Smooth muscle cell (in vitro differentiated cells): ENCODE measurements at regions not wholly inside any gene's neighbourhood (a gene's known extent, or its start where the extent isn't known, plus 50 kb on each side); places are given as distances from the start of the nearest gene placed in this dataset.

Experiments used
- DNase-seq: peaks from one replicate; lab custom pipeline; 2025; ENCODE audit not compliant: unreplicated experiment; lab: John Stamatoyannopoulos, UW
- H2AFZ ChIP-seq: fragments of 200-600 bp; sonication (generic); 2 replicates; pipeline ENCODE4 v1.6.0; 2016; ENCODE audit warnings: antibody characterized with exemption, low read depth, mild to moderate bottlenecking
- H3F3A ChIP-seq: fragments of 200-600 bp; sonication (generic); 2 replicates; pipeline ENCODE4 v1.6.0; 2017; ENCODE audit warnings: antibody characterized with exemption, low read depth
- H3K27ac ChIP-seq: fragments of 200-600 bp; sonication (generic); 2 replicates; pipeline ENCODE4 v1.5.1; 2016; ENCODE audit warnings: low read depth, mild to moderate bottlenecking
- H3K27me3 ChIP-seq: fragments of 200-600 bp; sonication (generic); 2 replicates; pipeline ENCODE4 v1.6.1; 2016; ENCODE audit warnings: low read depth, mild to moderate bottlenecking
- H3K36me3 ChIP-seq: fragments of 200-600 bp; sonication (generic); 2 replicates; pipeline ENCODE4 v1.5.1; 2016; ENCODE audit warnings: low read depth
- H3K4me1 ChIP-seq: fragments of 200-600 bp; sonication (generic); 2 replicates; pipeline ENCODE4 v1.5.1; 2016; ENCODE audit warnings: low read depth
- H3K4me2 ChIP-seq: fragments of 200-600 bp; sonication (generic); 2 replicates; pipeline ENCODE4 v1.6.0; 2016; ENCODE audit warnings: mild to moderate bottlenecking
- H3K4me3 ChIP-seq: fragments of 200-600 bp; sonication (generic); 2 replicates; pipeline ENCODE4 v1.5.1; 2016; ENCODE audit warnings: mild to moderate bottlenecking
- H3K79me2 ChIP-seq: fragments of 200-600 bp; sonication (generic); 2 replicates; pipeline ENCODE4 v1.6.0; 2016; ENCODE audit warnings: low read depth, mild to moderate bottlenecking
- H3K9ac ChIP-seq: fragments of 200-600 bp; sonication (generic); 2 replicates; pipeline ENCODE4 v1.6.0; 2016; ENCODE audit warnings: low read depth
- H3K9me3 ChIP-seq: fragments of 200-600 bp; sonication (generic); replicated peaks from 2 replicates; pipeline ENCODE4 v1.5.1; 2016; ENCODE audit warnings: low read depth
- H4K20me1 ChIP-seq: fragments of 200-600 bp; sonication (generic); 2 replicates; pipeline ENCODE4 v1.6.0; 2016; ENCODE audit warnings: low read depth
- WGBS: methylation state at CpG from one replicate; pipeline ENCODE4 v1.1.7; 2016; ENCODE audit warnings: low lambda C conversion rate; 5-methylcytosine and 5-hydroxymethylcytosine counted together
- TF ChIP-seq, protein P1 (sequence below): fragments of 200-600 bp; sonication (generic); IDR thresholded peaks from 2 replicates; pipeline ENCODE4 v1.5.1; 2017; ENCODE audit warnings: borderline replicate concordance, mild to moderate bottlenecking, antibody characterized with exemption; ENCODE audit not compliant: insufficient read depth, poor library complexity, severe bottlenecking

- Histone ChIP-seq H4K20me1 (no peaks in the 10 kb centered on the region), H2AFZ (no peak overlapping the region), H3K79me2 (no peaks in the 10 kb centered on the region), H3K4me3 (no peak overlapping the region), H3K27me3 (no peaks in the 10 kb centered on the region), H3K36me3 (no peaks in the 10 kb centered on the region), H3K9me3 (peaks cover 6% of the 10 kb centered on the region), H3K27ac (no peak overlapping the region), H3K9ac (no peak overlapping the region), H3K4me2 (no peak overlapping the region), H3K4me1 (no peaks in the 10 kb centered on the region), H3F3A (no peaks in the 10 kb centered on the region)
- no peak for DNase-seq
- TF ChIP-seq, protein P1, sequence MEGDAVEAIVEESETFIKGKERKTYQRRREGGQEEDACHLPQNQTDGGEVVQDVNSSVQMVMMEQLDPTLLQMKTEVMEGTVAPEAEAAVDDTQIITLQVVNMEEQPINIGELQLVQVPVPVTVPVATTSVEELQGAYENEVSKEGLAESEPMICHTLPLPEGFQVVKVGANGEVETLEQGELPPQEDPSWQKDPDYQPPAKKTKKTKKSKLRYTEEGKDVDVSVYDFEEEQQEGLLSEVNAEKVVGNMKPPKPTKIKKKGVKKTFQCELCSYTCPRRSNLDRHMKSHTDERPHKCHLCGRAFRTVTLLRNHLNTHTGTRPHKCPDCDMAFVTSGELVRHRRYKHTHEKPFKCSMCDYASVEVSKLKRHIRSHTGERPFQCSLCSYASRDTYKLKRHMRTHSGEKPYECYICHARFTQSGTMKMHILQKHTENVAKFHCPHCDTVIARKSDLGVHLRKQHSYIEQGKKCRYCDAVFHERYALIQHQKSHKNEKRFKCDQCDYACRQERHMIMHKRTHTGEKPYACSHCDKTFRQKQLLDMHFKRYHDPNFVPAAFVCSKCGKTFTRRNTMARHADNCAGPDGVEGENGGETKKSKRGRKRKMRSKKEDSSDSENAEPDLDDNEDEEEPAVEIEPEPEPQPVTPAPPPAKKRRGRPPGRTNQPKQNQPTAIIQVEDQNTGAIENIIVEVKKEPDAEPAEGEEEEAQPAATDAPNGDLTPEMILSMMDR = no peak
- 91% methylated on average over 3 of the region's 3 CpGs for WGBS
Observed at GRCh38 chr12:84562331-84562730, 350.3 kb downstream of the SLC6A15 start.

DNA sequence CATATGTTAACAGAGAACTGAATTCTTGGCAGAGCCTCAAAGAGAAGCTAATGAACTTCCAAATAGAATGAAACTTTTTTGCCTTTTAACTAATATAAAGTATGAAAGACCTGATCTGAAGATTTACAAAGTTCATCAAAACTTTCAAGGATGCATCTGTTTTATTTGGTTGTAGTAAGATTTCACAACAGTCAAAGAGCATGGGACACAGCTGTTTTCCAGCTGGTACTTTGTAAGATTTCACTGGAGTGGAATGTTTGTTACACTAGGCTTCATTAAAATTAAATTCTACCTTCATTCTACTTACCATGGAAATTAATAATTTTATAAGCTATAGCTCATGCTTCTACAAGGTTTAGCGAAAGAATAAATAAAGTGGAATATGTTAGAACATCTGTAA is 351.2 kb downstream of the SLC6A15 start:
- no peaks in the 10 kb centered on the region for H3K36me3 ChIP-seq
- 94% methylated on average over 1 of the region's 1 CpG for WGBS
- DNase-seq = no peak

GRCh38 chr12:84554199-84554723 is 358.3 kb downstream of the SLC6A15 start:
- Histone ChIP-seq H3K4me2 (no peak overlapping the region), H3K27me3 (no peaks in the 10 kb centered on the region), H3K4me3 (no peak overlapping the region), H2AFZ (no peak overlapping the region), H3F3A (no peaks in the 10 kb centered on the region), H3K36me3 (no peaks in the 10 kb centered on the region), H3K9ac (no peak overlapping the region), H3K79me2 (no peaks in the 10 kb centered on the region), H3K4me1 (no peaks in the 10 kb centered on the region), H3K9me3 (no peaks in the 10 kb centered on the region), H3K27ac (no peak overlapping the region), H4K20me1 (no peaks in the 10 kb centered on the region)
- no peak for DNase-seq
- TF ChIP-seq, protein P1 = no peak
- 90% methylated on average over 15 of the region's 15 CpGs for WGBS

More for the DNA sequence above, 351.2 kb downstream of the SLC6A15 start:
- Histone ChIP-seq H3K9me3 (peaks cover 5% of the 10 kb centered on the region), H3K4me3 (no peak overlapping the region), H3F3A (no peaks in the 10 kb centered on the region), H3K9ac (no peak overlapping the region), H3K79me2 (no peaks in the 10 kb centered on the region), H3K27ac (no peak overlapping the region), H2AFZ (no peak overlapping the region), H4K20me1 (no peaks in the 10 kb centered on the region), H3K4me2 (no peak overlapping the region), H3K4me1 (no peaks in the 10 kb centered on the region), H3K27me3 (no peaks in the 10 kb centered on the region)
- TF ChIP-seq, protein P1 = no peak
